Loucy (cell line): ENCODE measurements at regions not wholly inside any gene's neighbourhood (a gene's known extent, or its start where the extent isn't known, plus 50 kb on each side); places are given as distances from the start of the nearest gene placed in this dataset.

Experiments
- EZH2phosphoT487 ChIP-seq: fragments of 200-600 bp; IDR thresholded peaks from 2 replicates; pipeline ENCODE4 v1.6.1; 2018; ENCODE audit warnings: antibody characterized with exemption, mild to moderate bottlenecking, moderate library complexity, borderline replicate concordance
- TF ChIP-seq, protein P1 (sequence below): fragments of 200-600 bp; sonication (generic); conservative IDR thresholded peaks from 2 replicates; pipeline ENCODE4 v1.5.1; 2014; ENCODE audit warnings: mild to moderate bottlenecking, antibody characterized with exemption, low read length

DNA sequence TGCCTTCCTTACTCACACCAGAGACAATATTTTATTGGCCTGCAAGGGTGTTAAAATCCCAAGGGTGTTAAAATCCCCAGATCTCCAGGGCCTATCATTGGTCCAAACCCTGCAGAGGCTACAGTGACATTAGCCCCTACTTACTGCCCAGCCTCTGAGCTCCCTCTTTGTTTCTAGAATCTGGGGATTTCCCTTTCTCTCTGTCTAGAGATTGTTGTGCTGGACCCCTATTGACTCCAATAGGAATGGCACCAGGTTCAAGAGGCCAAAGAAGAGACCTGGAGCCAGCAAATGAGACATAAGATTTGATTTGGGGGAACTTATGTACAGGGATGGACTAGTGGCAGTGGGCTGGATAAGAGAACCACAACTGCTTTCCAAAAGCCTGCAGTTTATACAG is 53.3 kb upstream of the ZBED3 start:
- TF ChIP-seq, protein P1, sequence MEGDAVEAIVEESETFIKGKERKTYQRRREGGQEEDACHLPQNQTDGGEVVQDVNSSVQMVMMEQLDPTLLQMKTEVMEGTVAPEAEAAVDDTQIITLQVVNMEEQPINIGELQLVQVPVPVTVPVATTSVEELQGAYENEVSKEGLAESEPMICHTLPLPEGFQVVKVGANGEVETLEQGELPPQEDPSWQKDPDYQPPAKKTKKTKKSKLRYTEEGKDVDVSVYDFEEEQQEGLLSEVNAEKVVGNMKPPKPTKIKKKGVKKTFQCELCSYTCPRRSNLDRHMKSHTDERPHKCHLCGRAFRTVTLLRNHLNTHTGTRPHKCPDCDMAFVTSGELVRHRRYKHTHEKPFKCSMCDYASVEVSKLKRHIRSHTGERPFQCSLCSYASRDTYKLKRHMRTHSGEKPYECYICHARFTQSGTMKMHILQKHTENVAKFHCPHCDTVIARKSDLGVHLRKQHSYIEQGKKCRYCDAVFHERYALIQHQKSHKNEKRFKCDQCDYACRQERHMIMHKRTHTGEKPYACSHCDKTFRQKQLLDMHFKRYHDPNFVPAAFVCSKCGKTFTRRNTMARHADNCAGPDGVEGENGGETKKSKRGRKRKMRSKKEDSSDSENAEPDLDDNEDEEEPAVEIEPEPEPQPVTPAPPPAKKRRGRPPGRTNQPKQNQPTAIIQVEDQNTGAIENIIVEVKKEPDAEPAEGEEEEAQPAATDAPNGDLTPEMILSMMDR: no peak
- TF ChIP-seq EZH2phosphoT487: no peak
